NCI-H1417 treated with DMSO at 0.1 percent for 48 hours (cell line): ENCODE measurements at regions not wholly inside any gene's neighbourhood (a gene's known extent, or its start where the extent isn't known, plus 50 kb on each side); places are given as distances from the start of the nearest gene placed in this dataset.

Experiments
- DNase-seq: peaks from one replicate; lab custom pipeline; 2025; lab: John Stamatoyannopoulos, UW

DNA sequence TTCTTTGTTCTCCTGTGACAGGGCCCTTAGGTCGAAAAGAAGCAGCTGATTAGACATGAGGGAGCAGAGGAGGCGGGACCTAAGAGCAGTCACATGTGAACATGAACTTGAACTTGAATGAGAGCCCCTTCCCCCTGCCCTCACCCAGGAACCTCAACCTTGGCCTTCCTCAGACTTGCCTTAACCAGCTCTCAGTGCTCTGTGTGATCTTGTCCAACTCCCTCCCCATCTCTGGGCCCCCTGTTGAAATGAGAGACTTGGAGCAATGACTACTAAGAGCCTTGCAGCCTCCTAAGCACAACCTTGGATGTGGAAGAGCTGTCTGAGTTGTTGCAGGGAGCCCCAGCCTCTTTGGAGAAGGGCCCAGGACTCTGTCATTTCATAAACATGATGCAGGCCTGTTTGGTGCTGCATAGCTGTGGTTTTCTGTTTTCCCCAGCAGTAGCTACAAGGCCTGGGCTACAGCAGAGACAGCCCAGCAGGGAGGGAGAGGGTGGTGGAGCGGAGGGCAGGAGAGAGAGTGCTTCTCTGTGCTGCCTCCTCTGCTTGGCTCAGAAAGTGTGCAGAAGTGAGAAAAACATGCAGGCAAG is 123.9 kb upstream of the ZMIZ1 start:
- no peak for DNase-seq

- no peak for DNase-seq
These were observed 122.9 kb upstream of the ZMIZ1 start for GRCh38 chr10:78945838-78946237.

GRCh38 chr10:78947226-78947625 is 121.5 kb upstream of the ZMIZ1 start:
- DNase-seq: no peak

DNA sequence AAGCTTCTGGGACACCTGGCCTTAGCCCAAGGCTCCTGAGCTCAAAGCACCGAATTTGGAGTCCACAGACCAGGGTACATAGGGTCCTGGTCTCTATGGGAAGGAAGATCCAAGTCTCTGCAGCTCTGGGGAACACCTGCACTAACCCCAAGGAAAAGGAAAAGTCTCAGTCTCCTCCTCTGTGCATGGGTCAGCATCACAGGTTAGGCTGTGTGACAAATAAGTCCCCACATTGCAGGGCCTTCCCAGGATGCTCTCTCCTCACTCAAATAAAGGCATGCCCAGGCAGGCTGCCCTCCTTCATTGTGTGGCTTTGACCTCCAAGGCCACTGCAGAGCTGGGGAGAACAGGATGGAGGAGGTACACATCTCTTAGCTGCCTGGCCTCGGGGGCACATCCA is 121.0 kb upstream of the ZMIZ1 start:
- no peak for DNase-seq

DNA sequence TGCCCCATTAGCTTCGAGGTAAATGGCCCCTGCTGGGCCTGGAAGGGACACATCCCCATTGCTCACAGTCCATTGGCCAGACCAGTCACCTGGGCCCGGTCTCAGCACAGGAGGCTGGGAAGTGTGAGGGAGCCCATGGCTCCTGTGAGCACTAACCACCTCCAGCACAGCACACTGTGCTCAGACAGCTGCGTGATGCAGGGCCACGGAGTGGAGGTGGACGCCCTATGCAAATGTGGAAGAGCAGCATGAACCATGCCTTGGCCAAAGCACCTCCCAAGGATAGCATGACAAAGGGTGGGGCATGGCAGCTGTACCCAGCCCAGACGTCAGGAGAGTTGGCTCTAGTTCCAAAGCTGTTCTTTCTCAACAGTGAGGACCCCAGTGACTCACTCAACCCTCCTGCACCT is 120.1 kb upstream of the ZMIZ1 start:
- DNase-seq: no peak

DNA sequence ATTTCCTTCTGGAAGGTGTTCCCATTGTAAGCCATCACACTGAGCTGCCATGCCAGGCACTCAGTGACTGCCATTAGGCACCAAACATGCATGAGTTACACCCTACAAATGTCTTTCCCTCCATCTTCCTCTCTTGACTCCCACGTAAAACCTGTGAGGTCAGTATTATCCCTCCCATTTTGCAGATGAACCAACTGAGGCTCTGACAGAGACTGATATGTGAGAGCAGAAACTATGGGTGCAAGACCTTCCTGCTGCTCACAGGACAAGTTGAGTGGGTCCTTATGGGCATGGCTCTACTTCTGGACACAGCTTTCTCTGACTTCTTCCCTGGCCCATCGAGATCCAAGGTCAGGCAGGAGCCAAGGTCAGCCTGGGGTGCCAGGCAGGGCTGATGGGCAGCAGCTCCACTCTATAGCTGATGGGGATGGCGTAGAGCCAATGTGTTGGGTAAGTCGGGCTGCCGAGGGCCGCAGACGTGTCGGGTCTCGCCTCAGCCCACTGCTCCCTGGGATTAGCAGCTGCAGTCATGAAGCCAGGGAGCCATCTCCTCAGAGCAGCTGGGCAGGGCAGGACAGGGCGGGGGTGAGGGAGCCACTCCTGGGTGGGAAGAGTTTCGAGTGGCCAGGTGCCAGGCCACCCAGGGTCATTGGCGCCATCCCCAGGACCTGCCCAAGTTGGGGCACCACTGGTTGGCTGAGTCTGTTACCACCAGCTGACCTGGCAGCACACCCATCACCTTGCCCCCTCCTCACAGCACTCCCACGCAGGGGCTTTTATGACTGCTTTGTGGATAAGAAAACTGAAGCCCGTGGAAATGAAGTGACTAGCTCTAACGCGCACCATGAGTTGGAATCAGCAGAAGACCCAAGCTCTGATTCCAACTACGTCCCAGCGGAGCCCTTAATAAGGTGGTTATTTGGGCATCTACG is 117.8 kb upstream of the ZMIZ1 start:
- DNase-seq: no peak

GRCh38 chr10:78952030-78952429 is 116.7 kb upstream of the ZMIZ1 start:
- no peak for DNase-seq

DNA sequence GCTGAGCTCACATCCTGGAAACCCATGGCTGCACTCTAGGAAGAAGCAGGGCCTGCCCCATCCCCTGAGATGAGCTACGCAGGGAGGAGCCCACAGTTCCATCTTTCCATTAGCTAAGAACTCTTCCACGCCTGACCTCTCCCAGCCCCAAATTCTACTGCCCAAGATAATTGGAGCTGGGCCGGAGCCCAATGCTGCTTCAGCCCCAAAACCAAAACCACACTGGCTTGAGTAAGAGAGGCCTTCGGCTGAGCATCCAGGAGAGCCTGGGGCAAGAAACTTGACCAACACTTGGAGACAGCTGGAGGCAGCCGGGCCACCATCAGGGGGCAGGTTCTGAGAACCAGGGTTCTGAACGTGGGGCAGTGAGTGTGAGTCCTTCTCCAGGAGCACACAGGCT is 116.1 kb upstream of the ZMIZ1 start:
- no peak for DNase-seq

GRCh38 chr10:78953113-78953798 is 115.5 kb upstream of the ZMIZ1 start:
- DNase-seq: no peak

- DNase-seq: no peak
These were observed 114.9 kb upstream of the ZMIZ1 start for GRCh38 chr10:78953799-78954297.

GRCh38 chr10:78954689-78955088 is 114.1 kb upstream of the ZMIZ1 start:
- DNase-seq: no peak

DNA sequence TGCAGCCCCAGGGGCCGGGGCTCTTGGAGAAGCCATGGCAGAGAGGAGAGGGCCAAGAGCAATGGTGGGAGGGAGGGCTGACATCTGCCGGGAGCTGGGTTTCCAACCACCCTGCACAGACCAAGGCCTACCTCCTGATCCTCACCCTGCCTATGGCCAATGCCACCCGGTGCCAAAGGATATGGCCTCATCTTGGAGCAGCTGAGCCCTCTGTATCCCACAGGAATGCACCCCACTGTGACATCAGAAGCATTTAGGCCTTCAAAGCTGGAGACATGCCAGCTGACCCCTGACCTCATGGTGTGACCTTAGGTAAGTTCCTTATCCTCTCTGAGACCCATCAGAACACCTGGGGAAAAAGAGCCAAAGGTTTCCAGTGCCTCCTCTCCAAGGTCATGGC is 113.6 kb upstream of the ZMIZ1 start:
- no peak for DNase-seq

DNA sequence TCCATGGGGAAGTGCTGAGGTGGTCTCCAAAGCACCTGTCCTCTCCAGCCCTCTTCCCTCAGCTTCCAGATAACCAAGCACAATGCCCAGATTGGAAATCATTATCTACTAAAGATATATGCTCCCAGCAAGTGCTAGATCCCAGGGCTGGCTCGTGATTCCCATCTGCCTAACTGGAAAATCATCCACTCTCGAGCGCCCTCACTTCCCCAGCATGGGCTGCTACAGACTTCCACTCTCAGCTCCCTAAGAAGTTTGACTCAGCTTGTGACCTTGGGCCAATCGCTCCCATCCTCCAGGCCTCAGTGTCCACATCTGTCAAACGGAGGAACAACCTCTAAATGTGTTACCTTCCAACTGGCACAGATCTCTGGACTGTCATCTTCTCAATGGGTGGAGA is 112.4 kb upstream of the ZMIZ1 start:
- DNase-seq: no peak

- DNase-seq: no peak
These were observed 111.2 kb upstream of the ZMIZ1 start for GRCh38 chr10:78957471-78958039.

GRCh38 chr10:78959217-78959923 is 109.4 kb upstream of the ZMIZ1 start:
- no peak for DNase-seq

- DNase-seq: no peak
These were observed 108.9 kb upstream of the ZMIZ1 start for GRCh38 chr10:78959924-78960285.

DNA sequence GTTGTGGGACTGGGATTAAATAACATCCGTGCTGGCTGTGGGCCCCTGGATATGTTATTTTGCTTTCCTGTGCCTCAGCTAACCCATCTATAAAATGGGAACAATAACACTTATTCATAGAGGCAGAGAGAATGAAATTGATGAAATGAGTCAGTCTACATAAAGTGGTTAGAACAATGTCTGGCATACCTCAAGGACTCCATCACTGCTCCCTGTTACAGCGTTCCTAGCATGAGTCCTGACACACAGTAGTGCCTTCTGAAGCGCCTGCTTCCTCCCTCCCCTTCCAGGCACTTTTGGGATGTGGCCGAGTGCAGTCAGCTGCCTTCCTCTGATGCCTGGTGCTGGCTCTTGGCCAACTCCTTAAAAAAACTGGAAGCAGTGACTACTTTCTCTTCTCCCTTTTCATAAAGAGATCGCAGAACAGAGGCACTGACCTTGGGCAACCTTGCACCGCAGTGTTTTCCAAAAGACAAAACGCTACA is 108.4 kb upstream of the ZMIZ1 start:
- no peak for DNase-seq

- no peak for DNase-seq
These were observed 107.0 kb upstream of the ZMIZ1 start for GRCh38 chr10:78961760-78962159.

GRCh38 chr10:78963074-78964034 is 105.4 kb upstream of the ZMIZ1 start:
- DNase-seq: no peak

GRCh38 chr10:78964274-78964951 is 104.4 kb upstream of the ZMIZ1 start:
- DNase-seq: no peak
